ENCODE measurements at regions not wholly inside any gene's neighbourhood (a gene's known extent, or its start where the extent isn't known, plus 50 kb on each side); places are given as distances from the start of the nearest gene placed in this dataset.

GRCh38 chr3:6222069-6222468, 638.8 kb upstream of the GRM7 start:
- no peaks in the 10 kb centered on the region for H3K36me3 Mint-ChIP-seq
- no peaks in the 10 kb centered on the region for H3K27me3 Mint-ChIP-seq
- no peak overlapping the region for H3K4me3 Mint-ChIP-seq
- H3K9me3 Mint-ChIP-seq: no peaks in the 10 kb centered on the region
- ATAC-seq (replicated peaks): no peak
- peaks cover 2 to 10% of the 10 kb centered on the region in 2 donors for H3K4me1 Mint-ChIP-seq
- DNase-seq: no peak
- no peak overlapping the region for H3K27ac Mint-ChIP-seq

- Mint-ChIP-seq H3K4me3 (no peak overlapping the region), H3K27ac (no peak overlapping the region), H3K4me1 (peaks cover 2 to 10% of the 10 kb centered on the region in 2 donors), H3K9me3 (no peaks in the 10 kb centered on the region), H3K36me3 (no peaks in the 10 kb centered on the region), H3K27me3 (no peaks in the 10 kb centered on the region)
- DNase-seq (no peak), ATAC-seq (replicated peaks) (no peak)
Measured at GRCh38 chr3:6223572-6223971, 637.3 kb upstream of the GRM7 start.

GRCh38 chr3:6228958-6229683, 631.8 kb upstream of the GRM7 start:
- H3K27ac Mint-ChIP-seq: no peak overlapping the region
- DNase-seq (no peak), ATAC-seq (replicated peaks) (no peak)
- peaks cover 0 to 6% of the 10 kb centered on the region in 2 donors for H3K9me3 Mint-ChIP-seq
- no peaks in the 10 kb centered on the region for H3K4me1 Mint-ChIP-seq
- H3K27me3 Mint-ChIP-seq: no peaks in the 10 kb centered on the region
- no peak overlapping the region for H3K4me3 Mint-ChIP-seq
- H3K36me3 Mint-ChIP-seq: no peaks in the 10 kb centered on the region

- no peak overlapping the region for H3K4me3 Mint-ChIP-seq
- H3K36me3 Mint-ChIP-seq: no peaks in the 10 kb centered on the region
- H3K27me3 Mint-ChIP-seq: no peaks in the 10 kb centered on the region
- no peak overlapping the region for H3K27ac Mint-ChIP-seq
- no peaks in the 10 kb centered on the region for H3K4me1 Mint-ChIP-seq
- H3K9me3 Mint-ChIP-seq: peaks cover 0 to 6% of the 10 kb centered on the region in 2 donors
- no peak for DNase-seq
- ATAC-seq (replicated peaks): no peak
Measured at GRCh38 chr3:6229778-6230410, 631.0 kb upstream of the GRM7 start.

- Mint-ChIP-seq H3K36me3 (no peaks in the 10 kb centered on the region), H3K27ac (no peak overlapping the region), H3K4me3 (no peak overlapping the region), H3K27me3 (no peaks in the 10 kb centered on the region), H3K9me3 (peaks cover 4 to 8% of the 10 kb centered on the region in 2 donors), H3K4me1 (no peaks in the 10 kb centered on the region)
- no peak for DNase-seq
- no peak for ATAC-seq (replicated peaks)
Measured at GRCh38 chr3:6242104-6242503, 618.8 kb upstream of the GRM7 start.

- Mint-ChIP-seq H3K27me3 (no peaks in the 10 kb centered on the region), H3K27ac (no peak overlapping the region), H3K36me3 (no peaks in the 10 kb centered on the region), H3K4me1 (peaks cover 22 to 46% of the 10 kb centered on the region in 2 donors), H3K4me3 (no peak overlapping the region), H3K9me3 (no peaks in the 10 kb centered on the region)
- no peak for DNase-seq
- ATAC-seq (replicated peaks): no peak
Measured at GRCh38 chr3:6248528-6248927, 612.4 kb upstream of the GRM7 start.

- peak overlapping the region; percentile 33 to 48 for H3K4me3 Mint-ChIP-seq
- H3K27ac Mint-ChIP-seq: peak overlapping the region; percentile 10
- H3K27me3 Mint-ChIP-seq: no peaks in the 10 kb centered on the region
- ATAC-seq (replicated peaks) (peak; percentile 72 to 82), DNase-seq (no peak)
- H3K4me1 Mint-ChIP-seq: peaks cover 22 to 46% of the 10 kb centered on the region in 2 donors
- H3K9me3 Mint-ChIP-seq: peaks cover 1 to 3% of the 10 kb centered on the region in 2 donors
- H3K36me3 Mint-ChIP-seq: no peaks in the 10 kb centered on the region
Measured at GRCh38 chr3:6249679-6250078, 611.2 kb upstream of the GRM7 start.

GRCh38 chr3:6250167-6250566, 610.7 kb upstream of the GRM7 start:
- H3K27ac Mint-ChIP-seq: no peak overlapping the region
- H3K4me3 Mint-ChIP-seq: peak overlapping the region in 1 of 2 donors; percentile 46
- no peak for DNase-seq
- H3K4me1 Mint-ChIP-seq: peaks cover 22 to 46% of the 10 kb centered on the region in 2 donors
- no peaks in the 10 kb centered on the region for H3K27me3 Mint-ChIP-seq
- H3K9me3 Mint-ChIP-seq: peaks cover 1 to 5% of the 10 kb centered on the region in 2 donors
- H3K36me3 Mint-ChIP-seq: no peaks in the 10 kb centered on the region
- ATAC-seq (replicated peaks): peak; percentile 96 to 97

GRCh38 chr3:6251612-6252400, 609.1 kb upstream of the GRM7 start:
- ATAC-seq (replicated peaks) (peak; percentile 62 to 75), DNase-seq (no peak)
- H3K4me1 Mint-ChIP-seq: peaks cover 22 to 46% of the 10 kb centered on the region in 2 donors
- peaks cover 1 to 5% of the 10 kb centered on the region in 2 donors for H3K9me3 Mint-ChIP-seq
- peak overlapping the region; percentile 13 to 39 for H3K4me3 Mint-ChIP-seq
- H3K27ac Mint-ChIP-seq: no peak overlapping the region
- no peaks in the 10 kb centered on the region for H3K36me3 Mint-ChIP-seq
- no peaks in the 10 kb centered on the region for H3K27me3 Mint-ChIP-seq

GRCh38 chr3:6254490-6254889, 606.4 kb upstream of the GRM7 start:
- ATAC-seq (replicated peaks): no peak
- H3K36me3 Mint-ChIP-seq: no peaks in the 10 kb centered on the region
- peaks cover 1 to 5% of the 10 kb centered on the region in 2 donors for H3K9me3 Mint-ChIP-seq
- peaks cover 18 to 36% of the 10 kb centered on the region in 2 donors for H3K4me1 Mint-ChIP-seq
- DNase-seq: no peak
- no peaks in the 10 kb centered on the region for H3K27me3 Mint-ChIP-seq
- no peak overlapping the region for H3K27ac Mint-ChIP-seq
- H3K4me3 Mint-ChIP-seq: no peak overlapping the region

GRCh38 chr3:6255229-6255628, 605.7 kb upstream of the GRM7 start:
- Mint-ChIP-seq H3K9me3 (peaks cover 1 to 5% of the 10 kb centered on the region in 2 donors), H3K36me3 (no peaks in the 10 kb centered on the region), H3K27me3 (no peaks in the 10 kb centered on the region), H3K4me3 (no peak overlapping the region), H3K4me1 (peaks cover 15 to 30% of the 10 kb centered on the region in 2 donors), H3K27ac (no peak overlapping the region)
- ATAC-seq (replicated peaks): no peak
- DNase-seq: no peak

- Mint-ChIP-seq H3K9me3 (no peaks in the 10 kb centered on the region), H3K4me1 (peaks cover 4 to 6% of the 10 kb centered on the region in 2 donors), H3K4me3 (no peak overlapping the region), H3K27ac (no peak overlapping the region), H3K27me3 (no peaks in the 10 kb centered on the region), H3K36me3 (no peaks in the 10 kb centered on the region)
- DNase-seq (no peak), ATAC-seq (replicated peaks) (no peak)
Measured at GRCh38 chr3:6260551-6261191, 600.2 kb upstream of the GRM7 start.

GRCh38 chr3:6262010-6262409, 598.9 kb upstream of the GRM7 start:
- Mint-ChIP-seq H3K27me3 (no peaks in the 10 kb centered on the region), H3K9me3 (no peaks in the 10 kb centered on the region), H3K27ac (no peak overlapping the region), H3K36me3 (no peaks in the 10 kb centered on the region), H3K4me3 (no peak overlapping the region), H3K4me1 (peaks cover 4 to 6% of the 10 kb centered on the region in 2 donors)
- no peak for ATAC-seq (replicated peaks)
- DNase-seq: no peak

GRCh38 chr3:6264036-6264435, 596.9 kb upstream of the GRM7 start:
- no peak overlapping the region for H3K4me3 Mint-ChIP-seq
- DNase-seq (no peak), ATAC-seq (replicated peaks) (no peak)
- no peak overlapping the region for H3K27ac Mint-ChIP-seq
- peaks cover 0 to 2% of the 10 kb centered on the region in 2 donors for H3K9me3 Mint-ChIP-seq
- H3K36me3 Mint-ChIP-seq: no peaks in the 10 kb centered on the region
- peaks cover 2% of the 10 kb centered on the region in 2 donors for H3K4me1 Mint-ChIP-seq
- no peaks in the 10 kb centered on the region for H3K27me3 Mint-ChIP-seq

Measured in stimulated activated naive B cell treated with anti-CD40 and anti-IgM and Interleukin-4, amounts not matched to agents 10 μg/mL and 1 μg/mL and 100 μg/mL, for 72 hours (primary cell).